SK-N-SH (cell line): ENCODE measurements at regions not wholly inside any gene's neighbourhood (a gene's known extent, or its start where the extent isn't known, plus 50 kb on each side); places are given as distances from the start of the nearest gene placed in this dataset.

Experiments used
- CTCF ChIA-PET: fragments of 300-600, 350-600 bp; formaldehyde crosslinking; extraction: SDS; loops from one replicate; lab custom pipeline; 2021; lab: Yijun Ruan, JAX
- POLR2A ChIA-PET: fragments of 350-600 bp; sonication (Branson Sonifier 250); formaldehyde crosslinking; extraction: SDS; loops from one replicate; lab custom pipeline; 2020; ENCODE audit warnings: antibody characterized with exemption, inconsistent platforms; lab: Yijun Ruan, JAX
- DNase-seq: peaks from one replicate; pipeline ENCODE4 v3.0.0; 2012
- H2AFZ ChIP-seq: fragments of 200-600 bp; sonication (generic); 2 replicates; pipeline ENCODE4 v1.8.1; 2016; ENCODE audit warnings: antibody characterized with exemption, mild to moderate bottlenecking, low read depth
- H3F3A ChIP-seq: fragments of 200-600 bp; sonication (generic); replicated peaks from 2 replicates; pipeline ENCODE3; 2016; ENCODE audit warnings: antibody characterized with exemption, mild to moderate bottlenecking; ENCODE audit not compliant: insufficient read depth
- H3K27ac ChIP-seq, 2 experiments: fragments of 200-500 bp in 1 of 2; fragments of 200-600 bp in 1 of 2; sonication (Bioruptor generic) in 1 of 2; sonication (generic), shearing (Covaris generic) in 1 of 2; 2 replicates each; pipeline versions ENCODE4 v1.5.1 to v1.6.1; 2014 to 2016; ENCODE audit warnings: low read depth in 2 of 2, inconsistent platforms in 1 of 2, low read length in 1 of 2, mild to moderate bottlenecking in 1 of 2, mixed read lengths in 1 of 2
- H3K27me3 ChIP-seq: fragments of 200-600 bp; sonication (generic), shearing (Covaris generic); 2 replicates; pipeline ENCODE4 v1.6.1; 2016; ENCODE audit warnings: mixed run types; ENCODE audit not compliant: insufficient read depth
- H3K36me3 ChIP-seq, 2 experiments: fragments of 200-500 bp in 1 of 2; fragments of 200-600 bp in 1 of 2; sonication (Bioruptor generic) in 1 of 2; sonication (generic) in 1 of 2; replicated peaks in 1 of 2; 2 replicates each; pipeline versions ENCODE3 to v1.5.1; 2014 to 2016; ENCODE audit warnings: low read length in 1 of 2, mild to moderate bottlenecking in 1 of 2; ENCODE audit not compliant: insufficient read depth in 2 of 2, control insufficient read depth in 1 of 2
- H3K4me1 ChIP-seq, 2 experiments: fragments of 200-500 bp in 1 of 2; fragments of 200-600 bp in 1 of 2; sonication (Bioruptor generic) in 1 of 2; sonication (generic), shearing (Covaris generic) in 1 of 2; 2 replicates each; pipeline versions ENCODE4 v1.5.1 to v1.6.1; 2014 to 2016; ENCODE audit warnings: low read depth in 1 of 2, low read length in 1 of 2, mixed run types in 1 of 2; ENCODE audit not compliant: insufficient read depth in 2 of 2, control insufficient read depth in 1 of 2
- H3K4me2 ChIP-seq: fragments of 200-600 bp; sonication (generic), shearing (Covaris generic); 2 replicates; pipeline ENCODE4 v1.6.1; 2017; ENCODE audit warnings: mixed run types
- H3K4me3 ChIP-seq, 2 experiments: fragments of 200-500 bp in 1 of 2; fragments of 200-600 bp in 1 of 2; sonication (Bioruptor generic) in 1 of 2; sonication (generic), shearing (Covaris generic) in 1 of 2; 2 replicates each; pipeline versions ENCODE4 v1.5.1 to v1.8.1; 2014 to 2016; ENCODE audit warnings: low read depth in 2 of 2, inconsistent platforms in 1 of 2, low read length in 1 of 2, mild to moderate bottlenecking in 1 of 2, mixed read lengths in 1 of 2, moderate library complexity in 1 of 2
- H3K79me2 ChIP-seq: fragments of 200-600 bp; sonication (generic); 2 replicates; pipeline ENCODE4 v1.8.1; 2017; ENCODE audit warnings: mild to moderate bottlenecking; ENCODE audit not compliant: insufficient read depth
- H3K9ac ChIP-seq: fragments of 200-600 bp; sonication (generic); 2 replicates; pipeline ENCODE4 v1.6.1; 2017; ENCODE audit warnings: mixed run types
- H3K9me2 ChIP-seq: fragments of 200-600 bp; sonication (generic); 2 replicates; pipeline ENCODE4 v1.6.1; 2017; ENCODE audit warnings: mixed run types
- H3K9me3 ChIP-seq: fragments of 200-600 bp; sonication (generic); 2 replicates; pipeline ENCODE4 v1.6.1; 2017; ENCODE audit warnings: mixed run types, mild to moderate bottlenecking, moderate library complexity
- H4K20me1 ChIP-seq: fragments of 200-600 bp; sonication (generic); 2 replicates; pipeline ENCODE4 v1.6.1; 2017; ENCODE audit warnings: mild to moderate bottlenecking, mixed run types; ENCODE audit not compliant: insufficient read depth
- EP300 ChIP-seq, 2 experiments: IDR thresholded peaks; 2 replicates each; pipeline versions ENCODE4 v1.4.0 to v1.6.1; 2012; ENCODE audit warnings: borderline replicate concordance in 1 of 2, low read depth in 1 of 2, low read length in 1 of 2
- EZH2phosphoT487 ChIP-seq: fragments of 200-600 bp; sonication (generic); IDR thresholded peaks from 2 replicates; pipeline ENCODE4 v1.6.1; 2017; ENCODE audit warnings: low read depth, mixed run types, mild to moderate bottlenecking, antibody characterized with exemption, moderate library complexity, borderline replicate concordance
- FOSL2 ChIP-seq: IDR thresholded peaks from 2 replicates; pipeline ENCODE4 v1.4.0; 2012; ENCODE audit warnings: low read depth, mild to moderate bottlenecking, moderate library complexity, borderline replicate concordance
- FOXJ3 ChIP-seq: sonication (generic); formaldehyde crosslinking; IDR thresholded peaks from 2 replicates; pipeline ENCODE4 v1.5.1; 2020; ENCODE audit warnings: mild to moderate bottlenecking, missing genetic modification reagents
- FOXM1 ChIP-seq: IDR thresholded peaks from 2 replicates; pipeline ENCODE4 v1.4.0; 2012; ENCODE audit warnings: low read depth, mild to moderate bottlenecking
- GABPA ChIP-seq: IDR thresholded peaks from 2 replicates; pipeline ENCODE4 v1.4.0; 2012; ENCODE audit warnings: low read depth, mild to moderate bottlenecking
- MEF2A ChIP-seq: IDR thresholded peaks from 2 replicates; pipeline ENCODE4 v1.4.0; 2012; ENCODE audit warnings: low read depth, borderline replicate concordance
- MXI1 ChIP-seq: IDR thresholded peaks from 2 replicates; pipeline ENCODE4 v1.6.1; 2012; ENCODE audit warnings: mild to moderate bottlenecking, low read depth, low read length, improper control_type of control experiment
- NFIC ChIP-seq: IDR thresholded peaks from 2 replicates; pipeline ENCODE4 v1.4.0; 2012; ENCODE audit warnings: borderline replicate concordance
- NRF1 ChIP-seq: IDR thresholded peaks from 2 replicates; pipeline ENCODE4 v1.6.1; 2012; ENCODE audit warnings: low read depth, mild to moderate bottlenecking, low read length
- POLR2AphosphoS5 ChIP-seq: IDR thresholded peaks from 2 replicates; pipeline ENCODE4 v1.6.1; 2012; ENCODE audit warnings: low read depth, low read length
- RAD21 ChIP-seq: IDR thresholded peaks from 2 replicates; pipeline ENCODE4 v1.6.1; 2012; ENCODE audit warnings: mild to moderate bottlenecking, low read length
- RCOR1 ChIP-seq: fragments of 150-350 bp; IDR thresholded peaks from 2 replicates; pipeline ENCODE4 v1.6.1; 2017; ENCODE audit warnings: antibody characterized with exemption, low read length
- SIN3A ChIP-seq: IDR thresholded peaks from 2 replicates; pipeline ENCODE4 v1.6.1; 2012; ENCODE audit warnings: low read depth, mild to moderate bottlenecking, low read length, moderate library complexity, borderline replicate concordance
- TAF1 ChIP-seq: IDR thresholded peaks from 2 replicates; pipeline ENCODE4 v1.6.1; 2012; ENCODE audit warnings: low read depth, mild to moderate bottlenecking, low read length, moderate library complexity, borderline replicate concordance
- USF2 ChIP-seq: fragments of 150-350 bp; IDR thresholded peaks from 2 replicates; pipeline ENCODE4 v1.6.1; 2017; ENCODE audit warnings: antibody characterized with exemption, low read length, low read depth, borderline replicate concordance
- WGBS: methylation state at CpG from one replicate; pipeline ENCODE4 v1.1.6; 2017; ENCODE audit warnings: low lambda C conversion rate; 5-methylcytosine and 5-hydroxymethylcytosine counted together
- TF ChIP-seq, protein P1 (sequence below): IDR thresholded peaks from 2 replicates; pipeline ENCODE4 v1.6.1; 2012; ENCODE audit warnings: mild to moderate bottlenecking, low read depth, low read length, moderate library complexity
- TF ChIP-seq, protein P2 (sequence below): fragments of 150-350 bp; IDR thresholded peaks from 2 replicates; pipeline ENCODE4 v1.6.1; 2016; ENCODE audit warnings: mild to moderate bottlenecking, low read depth, low read length
- TF ChIP-seq, protein P3 (sequence below): IDR thresholded peaks from 2 replicates; pipeline ENCODE4 v1.4.0; 2012; ENCODE audit warnings: low read depth
- TF ChIP-seq, protein P4 (sequence below): IDR thresholded peaks from 2 replicates; pipeline ENCODE4; 2012

GRCh38 chr6:87946669-87947068, 101.0 kb upstream of the SPACA1 start:
- Histone ChIP-seq H3K9me2 (no peaks in the 10 kb centered on the region), H3K4me1 (no peaks in the 10 kb centered on the region; a peak in 1 of 4 replicates), H3K4me3 (no peak overlapping the region), H2AFZ (no peak overlapping the region), H3K9ac (no peak overlapping the region), H3K79me2 (no peaks in the 10 kb centered on the region), H3K4me2 (no peak overlapping the region), H4K20me1 (no peaks in the 10 kb centered on the region), H3F3A (no peaks in the 10 kb centered on the region), H3K27me3 (no peaks in the 10 kb centered on the region), H3K27ac (no peak overlapping the region), H3K36me3 (no peaks in the 10 kb centered on the region), H3K9me3 (no peaks in the 10 kb centered on the region)
- no peak for TF ChIP-seq NRF1
- TF ChIP-seq MEF2A: no peak
- TF ChIP-seq SIN3A: no peak
- TF ChIP-seq, protein P1, sequence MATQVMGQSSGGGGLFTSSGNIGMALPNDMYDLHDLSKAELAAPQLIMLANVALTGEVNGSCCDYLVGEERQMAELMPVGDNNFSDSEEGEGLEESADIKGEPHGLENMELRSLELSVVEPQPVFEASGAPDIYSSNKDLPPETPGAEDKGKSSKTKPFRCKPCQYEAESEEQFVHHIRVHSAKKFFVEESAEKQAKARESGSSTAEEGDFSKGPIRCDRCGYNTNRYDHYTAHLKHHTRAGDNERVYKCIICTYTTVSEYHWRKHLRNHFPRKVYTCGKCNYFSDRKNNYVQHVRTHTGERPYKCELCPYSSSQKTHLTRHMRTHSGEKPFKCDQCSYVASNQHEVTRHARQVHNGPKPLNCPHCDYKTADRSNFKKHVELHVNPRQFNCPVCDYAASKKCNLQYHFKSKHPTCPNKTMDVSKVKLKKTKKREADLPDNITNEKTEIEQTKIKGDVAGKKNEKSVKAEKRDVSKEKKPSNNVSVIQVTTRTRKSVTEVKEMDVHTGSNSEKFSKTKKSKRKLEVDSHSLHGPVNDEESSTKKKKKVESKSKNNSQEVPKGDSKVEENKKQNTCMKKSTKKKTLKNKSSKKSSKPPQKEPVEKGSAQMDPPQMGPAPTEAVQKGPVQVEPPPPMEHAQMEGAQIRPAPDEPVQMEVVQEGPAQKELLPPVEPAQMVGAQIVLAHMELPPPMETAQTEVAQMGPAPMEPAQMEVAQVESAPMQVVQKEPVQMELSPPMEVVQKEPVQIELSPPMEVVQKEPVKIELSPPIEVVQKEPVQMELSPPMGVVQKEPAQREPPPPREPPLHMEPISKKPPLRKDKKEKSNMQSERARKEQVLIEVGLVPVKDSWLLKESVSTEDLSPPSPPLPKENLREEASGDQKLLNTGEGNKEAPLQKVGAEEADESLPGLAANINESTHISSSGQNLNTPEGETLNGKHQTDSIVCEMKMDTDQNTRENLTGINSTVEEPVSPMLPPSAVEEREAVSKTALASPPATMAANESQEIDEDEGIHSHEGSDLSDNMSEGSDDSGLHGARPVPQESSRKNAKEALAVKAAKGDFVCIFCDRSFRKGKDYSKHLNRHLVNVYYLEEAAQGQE: no peak
- no peak for TF ChIP-seq NFIC
- TF ChIP-seq TAF1: no peak
- TF ChIP-seq FOXJ3 (CRISPR knock-in tag): no peak
- WGBS: 65% methylated on average over 4 of the region's 4 CpGs
- ChIA-PET CTCF (no interaction called here), POLR2A (no interaction called here)
- no peak for DNase-seq

DNA sequence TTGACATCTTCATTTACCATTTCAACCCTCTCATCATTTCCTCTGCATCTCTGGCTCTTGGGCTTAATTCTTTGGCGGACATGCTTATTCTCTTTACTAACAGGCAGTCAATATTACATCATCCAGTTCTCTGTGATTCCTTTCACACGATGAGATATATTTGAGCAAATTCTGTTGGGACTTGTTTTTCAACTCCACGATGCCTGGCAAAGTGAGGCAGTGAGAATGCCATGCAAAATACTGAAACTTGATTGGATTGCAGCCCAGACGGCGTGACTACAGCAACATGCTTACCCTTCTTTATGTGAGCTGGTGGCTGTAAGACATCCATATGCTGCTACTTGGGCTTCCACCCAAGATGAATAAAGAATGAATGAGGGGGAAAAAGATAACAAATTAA, 101.7 kb upstream of the SPACA1 start:
- Histone ChIP-seq H3K4me3 (no peak overlapping the region), H3K4me1 (no peaks in the 10 kb centered on the region; a peak in 1 of 4 replicates), H3K9me2 (no peaks in the 10 kb centered on the region), H3K9me3 (no peaks in the 10 kb centered on the region), H3K36me3 (no peaks in the 10 kb centered on the region), H2AFZ (no peak overlapping the region), H3K27ac (no peak overlapping the region), H3K4me2 (no peak overlapping the region), H3K79me2 (no peaks in the 10 kb centered on the region), H3F3A (no peaks in the 10 kb centered on the region), H4K20me1 (no peaks in the 10 kb centered on the region), H3K9ac (no peak overlapping the region), H3K27me3 (no peaks in the 10 kb centered on the region)
- POLR2A ChIA-PET: no interaction called here
- WGBS: 66% methylated on average over 5 of the region's 5 CpGs
- no peak for DNase-seq
- CTCF ChIA-PET: no interaction called here
- no peak for TF ChIP-seq RCOR1
- no peak for TF ChIP-seq POLR2AphosphoS5
- TF ChIP-seq, protein P2, sequence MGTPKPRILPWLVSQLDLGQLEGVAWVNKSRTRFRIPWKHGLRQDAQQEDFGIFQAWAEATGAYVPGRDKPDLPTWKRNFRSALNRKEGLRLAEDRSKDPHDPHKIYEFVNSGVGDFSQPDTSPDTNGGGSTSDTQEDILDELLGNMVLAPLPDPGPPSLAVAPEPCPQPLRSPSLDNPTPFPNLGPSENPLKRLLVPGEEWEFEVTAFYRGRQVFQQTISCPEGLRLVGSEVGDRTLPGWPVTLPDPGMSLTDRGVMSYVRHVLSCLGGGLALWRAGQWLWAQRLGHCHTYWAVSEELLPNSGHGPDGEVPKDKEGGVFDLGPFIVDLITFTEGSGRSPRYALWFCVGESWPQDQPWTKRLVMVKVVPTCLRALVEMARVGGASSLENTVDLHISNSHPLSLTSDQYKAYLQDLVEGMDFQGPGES: no peak
- no peak for TF ChIP-seq MXI1
- no peak for TF ChIP-seq RAD21
- no peak for TF ChIP-seq EZH2phosphoT487
- TF ChIP-seq EP300 (IDR thresholded peaks at IDR 0.05; ENCODE audit: borderline replicate concordance in 1 of 2, low read depth in 1 of 2, low read length in 1 of 2): no peak
- TF ChIP-seq FOXM1: no peak
- TF ChIP-seq MEF2A: no peak
- TF ChIP-seq GABPA: no peak
- TF ChIP-seq FOSL2: no peak
- TF ChIP-seq, protein P3, sequence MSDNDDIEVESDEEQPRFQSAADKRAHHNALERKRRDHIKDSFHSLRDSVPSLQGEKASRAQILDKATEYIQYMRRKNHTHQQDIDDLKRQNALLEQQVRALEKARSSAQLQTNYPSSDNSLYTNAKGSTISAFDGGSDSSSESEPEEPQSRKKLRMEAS: no peak
- TF ChIP-seq TAF1: no peak
- no peak for TF ChIP-seq USF2
- TF ChIP-seq, protein P4, sequence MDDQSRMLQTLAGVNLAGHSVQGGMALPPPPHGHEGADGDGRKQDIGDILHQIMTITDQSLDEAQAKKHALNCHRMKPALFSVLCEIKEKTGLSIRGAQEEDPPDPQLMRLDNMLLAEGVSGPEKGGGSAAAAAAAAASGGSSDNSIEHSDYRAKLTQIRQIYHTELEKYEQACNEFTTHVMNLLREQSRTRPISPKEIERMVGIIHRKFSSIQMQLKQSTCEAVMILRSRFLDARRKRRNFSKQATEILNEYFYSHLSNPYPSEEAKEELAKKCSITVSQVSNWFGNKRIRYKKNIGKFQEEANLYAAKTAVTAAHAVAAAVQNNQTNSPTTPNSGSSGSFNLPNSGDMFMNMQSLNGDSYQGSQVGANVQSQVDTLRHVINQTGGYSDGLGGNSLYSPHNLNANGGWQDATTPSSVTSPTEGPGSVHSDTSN: no peak
- no peak for TF ChIP-seq NFIC
